8988T (cell line): ENCODE measurements at regions not wholly inside any gene's neighbourhood (a gene's known extent, or its start where the extent isn't known, plus 50 kb on each side); places are given as distances from the start of the nearest gene placed in this dataset.
"Not testable (repeated sequence)": the region's sequence is repeated elsewhere in the genome, so short reads cannot be mapped to it uniquely, and the experiment has no call there.

ENCODE experiments used
- DNase-seq: peaks from one replicate; pipeline ENCODE4 v3.0.0; 2011

- no peak for DNase-seq
Observed at GRCh38 chr2:160584972-160585494, 91.4 kb upstream of the RBMS1 start.

GRCh38 chr2:160590664-160591063, 97.1 kb upstream of the RBMS1 start:
- no peak for DNase-seq

- no peak for DNase-seq
Observed at GRCh38 chr2:160592401-160592800, 98.8 kb upstream of the RBMS1 start.

GRCh38 chr2:160592993-160593392, 99.4 kb upstream of the RBMS1 start:
- DNase-seq, result no peak

GRCh38 chr2:160596441-160596840, 102.8 kb upstream of the RBMS1 start:
- DNase-seq, result no peak

- DNase-seq, result not testable (repeated sequence)
Observed at GRCh38 chr2:160600437-160600836, 106.8 kb upstream of the RBMS1 start.

- no peak for DNase-seq
Observed at GRCh38 chr2:160602073-160602472, 108.5 kb upstream of the RBMS1 start.

GRCh38 chr2:160603771-160604510, 110.3 kb upstream of the RBMS1 start:
- no peak for DNase-seq

- DNase-seq, result no peak
Observed at GRCh38 chr2:160606341-160606740, 112.7 kb upstream of the RBMS1 start.

- no peak for DNase-seq
Observed at GRCh38 chr2:160608599-160608998, 115.0 kb upstream of the RBMS1 start.

GRCh38 chr2:160609346-160609745, 115.7 kb upstream of the RBMS1 start:
- DNase-seq, result no peak

GRCh38 chr2:160610041-160610440, 116.4 kb upstream of the RBMS1 start:
- no peak for DNase-seq

- no peak for DNase-seq
Observed at GRCh38 chr2:160612266-160612856, 118.8 kb upstream of the RBMS1 start.

- DNase-seq, result no peak
Observed at GRCh38 chr2:160613466-160614153, 120.0 kb upstream of the RBMS1 start.

GRCh38 chr2:160614391-160614790, 120.8 kb upstream of the RBMS1 start:
- DNase-seq, result no peak

GRCh38 chr2:160615706-160616105, 122.1 kb upstream of the RBMS1 start:
- no peak for DNase-seq

- DNase-seq, result no peak
Observed at GRCh38 chr2:160616149-160616548, 122.5 kb upstream of the RBMS1 start.

GRCh38 chr2:160621748-160622147, 128.1 kb upstream of the RBMS1 start:
- DNase-seq, result no peak

GRCh38 chr2:160628020-160628637, 134.5 kb upstream of the RBMS1 start:
- DNase-seq, result not testable (repeated sequence)

GRCh38 chr2:160628811-160629210, 135.2 kb upstream of the RBMS1 start:
- no peak for DNase-seq

GRCh38 chr2:160630801-160631590, 137.4 kb upstream of the RBMS1 start:
- no peak for DNase-seq
